ENCODE measurements at regions not wholly inside any gene's neighbourhood (a gene's known extent, or its start where the extent isn't known, plus 50 kb on each side); places are given as distances from the start of the nearest gene placed in this dataset.

GRCh38 chr1:232891656-232892317 lies 58.6 kb upstream of the NTPCR start:
- no peak for FAIRE-seq

DNA sequence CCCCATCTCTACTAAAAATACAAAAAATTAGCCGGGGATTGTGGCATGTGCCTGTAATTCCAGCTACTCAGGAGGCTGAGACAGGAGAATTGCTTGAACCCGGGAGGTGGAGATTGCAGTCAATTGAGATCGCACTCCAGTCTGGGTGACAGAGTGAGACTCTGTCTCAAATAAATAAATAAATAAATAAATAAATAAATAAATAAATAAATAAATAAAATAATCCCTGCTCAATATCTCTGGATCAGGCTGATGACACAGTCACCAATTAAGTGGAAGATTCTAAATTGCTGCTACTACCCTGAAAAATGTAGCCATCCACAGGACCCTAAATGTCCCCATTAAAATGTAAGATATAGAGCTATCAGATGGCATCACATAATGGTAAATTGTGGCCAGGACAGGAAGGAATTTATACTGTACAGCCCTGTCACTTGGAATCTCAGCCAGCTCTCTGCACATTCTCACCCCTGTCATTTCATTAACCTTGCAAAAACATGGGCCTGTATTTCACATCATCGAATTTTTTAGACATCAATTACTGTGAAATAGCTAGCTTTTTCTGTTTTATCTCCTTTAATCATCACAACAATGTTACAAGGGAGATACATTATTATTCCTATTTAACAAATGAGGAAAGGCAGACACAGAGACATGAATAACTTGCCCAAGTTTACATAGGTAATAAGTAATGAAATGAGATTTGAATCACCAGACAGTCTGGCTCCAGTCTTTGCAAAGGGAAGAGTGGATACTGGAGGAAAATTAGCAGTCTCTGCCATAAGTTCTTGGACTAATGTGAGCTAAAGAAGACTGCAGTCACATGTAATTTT lies 56.7 kb upstream of the NTPCR start:
- FAIRE-seq: no peak
- no peak for DNase-seq (ENCODE audit: low spot score)

More at GRCh38 chr1:232891656-232892317, 58.6 kb upstream of the NTPCR start:
- no peak for DNase-seq (ENCODE audit: low spot score)

GRCh38 chr1:232894436-232894835 lies 56.0 kb upstream of the NTPCR start:
- DNase-seq (ENCODE audit: low spot score): no peak
- no peak for FAIRE-seq

DNA sequence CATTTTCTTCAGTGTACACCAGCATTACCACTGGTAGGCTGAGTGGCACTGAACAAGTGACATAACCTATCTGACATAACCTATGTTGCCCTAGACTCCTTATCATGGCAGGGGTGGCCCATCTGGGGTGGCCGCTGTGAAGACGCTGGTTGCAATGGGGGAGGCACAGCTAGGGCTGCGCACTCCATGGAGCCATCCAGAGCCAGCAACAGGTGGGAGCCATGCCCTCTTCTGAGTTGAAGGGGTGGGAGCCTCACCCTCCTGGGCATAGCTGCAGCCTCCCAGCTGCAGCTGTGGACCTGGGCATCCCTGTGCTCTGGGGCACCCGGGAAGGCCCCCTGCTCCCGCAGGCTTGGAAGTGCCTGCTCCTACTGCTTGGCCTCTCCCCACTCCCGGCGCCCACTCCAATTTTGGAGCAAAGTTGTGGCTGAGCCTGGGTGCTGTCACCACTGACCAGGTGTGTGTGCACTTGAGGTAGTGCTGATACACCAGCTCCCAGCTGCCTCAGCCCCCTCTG lies 52.4 kb upstream of the NTPCR start:
- DNase-seq (ENCODE audit: low spot score) (no peak), FAIRE-seq (no peak)

DNA sequence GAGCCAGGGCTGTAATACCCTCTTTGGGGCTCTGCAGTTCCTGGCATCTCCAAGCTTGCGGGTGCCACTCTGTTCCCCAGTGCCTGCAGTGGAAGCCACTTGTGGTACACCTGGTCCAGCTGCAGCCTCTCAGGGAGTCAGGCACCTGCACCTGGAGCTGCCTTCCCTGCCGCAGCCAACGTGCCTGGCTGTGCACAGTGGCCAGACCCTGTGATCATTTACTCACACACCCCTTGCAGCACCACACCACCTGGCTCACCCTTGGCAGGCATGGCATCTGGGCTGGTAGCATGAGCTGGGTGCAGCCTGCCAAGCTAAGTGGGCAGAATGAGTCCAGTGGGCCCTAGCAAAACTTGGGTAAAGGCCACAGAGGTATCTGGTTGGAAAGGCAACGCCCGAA lies 51.1 kb upstream of the NTPCR start:
- DNase-seq (ENCODE audit: low spot score) (no peak), FAIRE-seq (no peak)

GRCh38 chr1:232899839-232900238 lies 50.6 kb upstream of the NTPCR start:
- FAIRE-seq (no peak), DNase-seq (ENCODE audit: low spot score) (no peak)

Measured in urothelium cell line (cell line).